Left renal cortex interstitium (tissue), 4 donors: ENCODE measurements at regions not wholly inside any gene's neighbourhood (a gene's known extent, or its start where the extent isn't known, plus 50 kb on each side); places are given as distances from the start of the nearest gene placed in this dataset.

Experiments
- DNase-seq, 4 donors: peaks; one replicate each; pipeline ENCODE4 v3.0.0-alpha.2; 2013; ENCODE audit warnings: low read depth in 4 of 4, low spot score in 2 of 4, missing footprints in 1 of 4

DNA sequence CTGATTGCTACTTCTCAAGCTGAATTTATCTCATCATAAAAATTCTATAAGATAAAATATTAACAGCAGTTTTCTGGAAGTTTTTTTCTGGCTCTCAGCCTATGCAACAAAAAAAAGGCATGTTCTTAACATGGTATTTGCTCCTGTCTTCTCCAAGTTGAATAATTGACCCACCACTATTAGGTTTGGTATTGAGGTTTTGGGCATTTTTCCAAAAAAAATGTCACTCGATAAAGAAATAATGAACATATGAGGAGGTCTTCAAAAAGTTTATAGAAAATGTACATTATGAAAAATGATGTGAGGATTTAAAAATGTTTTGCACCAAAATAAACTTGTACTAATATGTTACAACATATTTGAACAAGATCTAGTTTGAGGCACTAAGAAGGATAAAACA lies 808.6 kb upstream of the RAG2 start:
- no peak for DNase-seq

DNA sequence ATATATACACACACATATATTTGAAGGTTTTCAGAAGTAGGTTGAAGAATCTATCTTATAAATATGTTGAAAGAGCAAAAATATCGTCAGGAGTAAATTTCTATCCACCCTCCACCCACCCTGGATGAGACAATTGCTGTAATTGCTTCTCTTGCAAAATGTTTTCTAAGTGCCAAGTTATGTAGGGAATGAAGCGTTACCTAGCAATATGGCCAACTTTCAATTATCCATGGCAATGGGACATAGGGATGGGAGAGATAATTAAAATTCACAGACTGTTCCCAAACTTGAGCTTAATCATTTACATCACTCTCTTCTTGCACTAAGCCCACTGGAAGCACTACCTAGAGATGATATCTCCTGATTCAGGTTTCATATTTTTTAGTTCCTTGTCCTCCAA lies 806.2 kb upstream of the RAG2 start:
- DNase-seq, result no peak

DNA sequence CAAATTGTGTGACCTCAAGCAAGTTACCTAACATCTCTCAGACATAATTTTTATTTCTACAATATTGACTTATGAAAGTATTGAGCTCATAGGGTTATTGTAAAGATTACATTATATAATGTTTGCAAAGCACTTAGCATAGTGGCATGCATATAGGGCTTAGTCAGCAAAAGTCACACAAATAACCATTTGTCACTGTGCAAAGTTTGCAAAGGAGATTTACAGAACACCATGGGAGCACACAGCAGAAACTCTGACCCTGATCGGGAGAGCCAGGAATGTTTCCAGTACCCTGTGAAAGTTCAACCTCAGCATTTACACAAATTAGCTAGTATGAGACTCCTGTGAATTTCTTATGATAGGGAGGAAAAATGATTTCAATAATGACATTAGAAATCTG lies 804.6 kb upstream of the RAG2 start:
- no peak for DNase-seq

DNA sequence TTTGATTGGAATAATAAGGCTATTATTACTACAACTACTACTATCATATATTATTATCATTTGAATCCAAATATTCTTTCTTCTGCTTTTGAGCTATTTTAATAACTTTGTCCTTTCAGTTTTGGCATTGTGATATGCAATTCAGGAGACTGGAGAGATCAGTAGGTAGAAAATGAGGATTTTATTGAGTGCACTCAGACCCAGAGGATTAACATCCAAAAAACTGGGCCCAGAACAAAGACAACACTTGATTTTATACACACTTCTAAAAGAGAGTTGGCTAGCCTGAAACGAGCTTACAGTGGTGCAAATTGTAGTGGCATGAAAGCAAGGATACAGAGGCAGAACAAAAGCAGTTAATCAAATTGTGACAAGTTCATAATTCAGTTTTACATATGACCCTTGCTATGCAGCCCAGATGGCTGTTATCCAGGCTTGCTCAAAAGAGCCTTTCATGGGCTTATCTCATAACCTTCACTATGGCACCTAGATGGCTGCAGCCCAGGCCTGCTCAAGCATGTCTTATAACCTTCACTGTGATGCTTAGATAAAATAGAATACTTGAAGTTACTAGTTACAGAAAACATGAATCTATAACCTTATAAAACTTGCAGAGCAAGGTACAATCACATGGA lies 796.3 kb upstream of the RAG2 start:
- DNase-seq, result no peak

DNA sequence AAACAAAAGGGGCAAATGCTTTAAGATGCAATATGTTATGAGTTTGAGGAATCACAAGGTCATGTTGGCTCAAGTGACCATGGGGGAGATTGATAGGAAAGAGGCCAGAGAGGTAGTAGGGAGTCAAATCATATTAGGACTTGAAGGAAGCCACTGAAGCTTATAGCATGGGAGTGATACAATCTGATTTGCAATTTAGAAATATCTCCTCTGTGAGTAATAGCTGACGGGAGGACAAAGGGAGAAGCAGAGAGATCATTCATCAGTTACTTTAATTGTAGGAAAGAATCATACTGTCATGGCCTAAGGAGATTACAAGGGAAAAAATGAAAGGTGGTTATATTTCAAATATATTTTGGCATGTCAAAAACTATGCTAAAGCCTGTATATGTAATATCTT lies 793.6 kb upstream of the RAG2 start:
- DNase-seq, result no peak

DNA sequence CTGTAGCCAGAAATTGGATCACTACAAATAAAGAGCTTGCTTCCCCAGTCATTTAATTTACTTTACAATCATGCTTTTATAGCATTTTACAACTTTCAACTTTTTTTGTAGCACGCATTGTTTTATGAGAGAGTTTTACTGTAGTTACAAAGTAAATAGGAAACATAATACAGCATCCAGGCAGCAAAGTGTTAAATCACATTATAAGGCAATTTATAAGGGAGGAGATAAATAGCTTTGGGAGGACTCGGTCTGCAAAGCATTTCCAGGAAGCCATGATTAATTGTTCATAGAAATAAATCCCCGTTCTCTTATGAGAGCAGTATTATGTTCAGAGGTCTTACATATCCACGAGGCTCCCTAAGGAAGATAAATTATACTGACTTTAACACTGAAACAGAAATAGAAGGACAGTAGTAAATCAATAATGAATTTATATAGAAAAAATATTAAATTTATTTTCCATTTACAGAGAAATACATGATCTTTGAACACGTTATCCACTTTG lies 792.6 kb upstream of the RAG2 start:
- DNase-seq, result peak in 2 of 4 donors; percentile 37 to 39

DNA sequence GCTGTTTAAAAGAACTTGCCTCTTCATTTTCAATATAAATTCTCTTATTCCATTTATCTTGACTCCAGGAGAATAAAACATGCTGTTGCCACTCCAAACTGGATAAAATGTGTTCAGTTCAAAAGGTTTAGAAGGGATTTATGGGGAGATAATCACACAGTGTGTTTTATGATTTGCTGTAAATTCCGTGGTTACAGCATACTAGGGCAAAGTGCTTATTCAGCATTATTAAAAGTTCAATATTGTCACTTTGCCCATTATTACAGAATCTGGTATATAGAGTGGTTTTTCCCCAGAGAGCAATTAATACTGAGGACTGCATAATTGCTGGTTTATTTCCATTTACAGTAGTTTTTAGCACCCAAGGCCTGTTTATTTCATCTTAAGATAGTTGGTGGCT lies 780.9 kb upstream of the RAG2 start:
- no peak for DNase-seq

DNA sequence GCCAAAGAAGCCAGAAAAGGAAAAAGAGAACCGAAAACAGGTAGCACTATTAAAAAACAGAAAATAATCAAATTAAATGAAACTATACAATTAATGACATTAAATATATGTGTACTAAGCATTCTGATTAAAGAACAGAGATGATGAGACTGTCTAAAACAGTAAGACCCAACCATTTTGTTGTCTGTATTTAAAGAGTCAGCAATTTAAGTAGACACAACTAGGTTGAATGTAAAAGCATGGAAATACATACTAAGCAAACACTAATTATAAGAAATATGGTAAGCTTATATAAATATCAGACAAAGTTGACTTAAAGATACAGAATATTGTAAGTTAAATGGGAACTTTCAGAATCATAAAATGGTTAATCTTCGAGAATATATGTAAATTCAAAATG lies 774.6 kb upstream of the RAG2 start:
- DNase-seq, result no peak

DNA sequence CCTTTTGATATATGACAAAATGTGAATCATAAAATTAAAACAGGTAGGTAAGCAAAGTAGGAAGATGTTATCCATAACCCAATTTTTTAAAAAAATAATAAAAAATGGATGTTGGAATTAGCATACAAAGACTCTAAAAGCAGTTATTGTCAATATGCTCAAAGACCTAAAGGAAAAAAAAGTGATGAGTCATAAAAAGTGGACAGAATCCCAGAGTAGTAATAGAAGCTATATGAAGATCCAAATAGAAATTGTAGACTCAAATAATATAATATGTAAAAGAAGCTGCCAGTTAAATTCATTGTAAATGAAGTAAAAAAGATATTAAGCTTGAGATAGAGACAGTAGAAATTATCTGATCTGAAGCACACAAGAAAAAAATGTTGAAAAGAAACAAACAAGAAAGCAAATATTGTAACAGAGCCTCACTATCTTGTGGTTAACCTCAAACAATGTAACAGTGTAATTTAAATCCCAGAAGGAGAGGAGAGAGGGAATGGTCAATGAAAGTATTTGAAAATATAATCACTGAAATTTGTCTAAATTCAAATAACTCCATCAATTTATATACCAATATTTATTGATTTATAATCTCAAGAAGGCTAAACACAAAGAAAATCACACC lies 773.4 kb upstream of the RAG2 start:
- no peak for DNase-seq

DNA sequence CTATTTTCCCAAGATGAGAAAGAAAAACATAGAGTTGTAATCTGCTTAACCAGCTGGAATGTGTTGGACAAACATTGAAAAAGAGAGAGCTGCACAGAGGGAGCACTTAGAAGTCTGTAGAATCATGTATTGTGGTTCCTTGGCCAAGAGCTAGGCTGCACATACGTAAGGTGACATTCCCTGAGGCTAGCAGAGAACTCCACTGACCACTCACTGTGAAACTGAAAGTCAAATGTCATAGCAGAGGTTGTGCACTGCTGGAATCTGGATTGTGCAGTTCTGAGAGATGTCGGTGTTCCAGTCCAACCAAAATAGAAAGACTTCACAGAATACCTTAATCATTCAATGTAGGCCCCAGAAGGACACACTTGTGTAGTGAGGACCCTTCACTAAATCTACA lies 772.8 kb upstream of the RAG2 start:
- DNase-seq, result no peak

DNA sequence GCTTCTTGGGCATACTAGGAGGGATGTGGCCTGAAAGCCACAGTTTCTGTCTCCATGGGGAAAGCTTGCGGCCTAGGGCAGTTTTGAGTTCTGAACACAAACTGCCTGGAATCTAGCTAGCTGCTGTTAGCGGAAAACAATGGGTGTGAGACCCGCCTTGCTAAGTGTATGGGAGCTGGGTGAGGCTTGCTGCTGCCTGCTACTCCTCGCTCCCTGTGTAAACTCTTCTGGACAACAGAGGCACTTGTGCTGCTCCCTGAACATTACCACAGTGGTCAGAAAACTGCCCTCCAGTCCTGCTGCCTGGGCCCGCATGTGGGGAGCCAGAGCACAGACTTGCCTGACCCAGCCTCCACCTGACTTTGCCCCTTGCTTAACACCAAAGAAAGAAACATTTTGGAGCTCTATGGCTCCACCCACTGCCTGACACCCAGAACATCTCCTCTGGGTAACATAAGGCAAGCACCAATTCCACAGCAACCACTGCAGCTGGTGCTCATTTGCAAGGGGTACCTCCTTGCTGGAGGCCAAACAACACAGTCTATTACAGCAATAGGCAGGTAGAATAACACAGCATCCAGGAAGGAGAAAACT lies 766.3 kb upstream of the RAG2 start:
- DNase-seq, result no peak

DNA sequence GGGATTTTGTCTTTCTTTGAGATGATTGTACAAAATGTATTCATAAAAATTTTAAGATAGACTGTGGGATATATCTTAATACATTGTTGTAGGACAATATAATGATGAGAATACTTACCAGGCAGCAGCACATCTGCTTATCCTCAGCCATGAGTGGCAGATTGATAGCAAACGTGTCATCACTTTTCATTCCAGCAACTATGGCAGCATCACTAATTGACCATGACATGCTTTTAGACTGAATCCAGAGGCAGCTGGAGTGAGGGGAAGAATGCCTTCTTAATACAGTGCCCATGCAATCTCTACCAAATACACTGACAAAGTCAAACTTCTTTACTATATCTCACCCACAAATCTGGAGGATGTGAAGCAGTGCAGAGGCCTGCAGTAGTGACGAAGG lies 755.2 kb upstream of the RAG2 start:
- no peak for DNase-seq

DNA sequence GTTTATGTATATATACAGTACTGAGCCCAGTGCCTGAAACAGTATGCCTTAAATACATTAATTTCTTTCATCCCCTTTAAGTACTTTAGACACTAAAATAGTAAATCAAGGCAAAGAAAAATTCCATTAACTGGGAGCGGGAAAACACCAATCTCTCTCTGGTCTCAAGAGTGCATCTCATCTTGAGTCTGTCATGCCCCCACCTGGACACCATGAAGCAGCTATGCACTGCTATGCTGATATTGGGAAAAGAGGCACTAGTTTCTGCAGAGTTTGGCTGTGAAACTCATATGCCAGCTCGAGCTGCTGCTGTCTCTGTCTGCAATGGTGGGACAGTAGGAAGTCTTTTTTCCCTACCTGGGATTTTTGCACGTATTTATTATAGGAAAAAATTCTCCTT lies 754.4 kb upstream of the RAG2 start:
- DNase-seq, result no peak

DNA sequence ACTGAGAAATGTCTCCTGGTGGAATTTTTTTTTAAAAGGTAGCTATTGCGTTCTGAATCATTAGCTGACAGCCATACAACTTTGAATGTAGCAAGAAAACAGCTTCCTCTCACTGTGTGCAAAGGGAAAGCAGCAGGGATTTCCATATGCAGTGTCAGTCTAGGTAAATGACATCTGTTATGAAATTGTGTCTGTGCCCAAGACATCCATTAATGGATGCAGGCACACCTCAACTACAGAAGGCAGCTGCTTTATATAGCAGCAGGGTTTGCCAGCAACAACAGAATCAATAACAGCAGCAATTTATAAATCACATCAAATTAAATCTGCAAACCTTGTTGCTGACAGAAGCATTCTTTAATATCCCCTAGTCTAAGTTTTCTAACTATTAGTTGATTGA lies 745.3 kb upstream of the RAG2 start:
- DNase-seq, result no peak

DNA sequence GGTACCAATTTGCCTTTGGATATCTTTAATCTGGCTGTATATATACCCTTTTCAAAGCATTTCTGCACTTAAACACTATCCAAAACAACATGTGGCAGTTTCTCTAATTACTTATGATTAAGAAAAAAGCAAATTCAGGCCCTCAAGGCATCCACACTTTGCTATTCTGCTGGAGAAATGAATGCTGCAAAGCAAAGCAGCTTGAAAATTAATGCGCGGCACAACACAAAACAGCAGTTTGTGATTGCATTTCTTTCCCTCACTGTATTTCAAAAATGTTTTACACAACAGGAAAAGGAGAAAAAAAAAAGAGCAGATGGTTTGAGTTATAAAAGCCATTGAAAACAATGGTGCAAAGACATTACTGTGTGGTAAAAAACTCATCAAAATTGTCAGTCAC lies 738.4 kb upstream of the RAG2 start:
- DNase-seq, result no peak

DNA sequence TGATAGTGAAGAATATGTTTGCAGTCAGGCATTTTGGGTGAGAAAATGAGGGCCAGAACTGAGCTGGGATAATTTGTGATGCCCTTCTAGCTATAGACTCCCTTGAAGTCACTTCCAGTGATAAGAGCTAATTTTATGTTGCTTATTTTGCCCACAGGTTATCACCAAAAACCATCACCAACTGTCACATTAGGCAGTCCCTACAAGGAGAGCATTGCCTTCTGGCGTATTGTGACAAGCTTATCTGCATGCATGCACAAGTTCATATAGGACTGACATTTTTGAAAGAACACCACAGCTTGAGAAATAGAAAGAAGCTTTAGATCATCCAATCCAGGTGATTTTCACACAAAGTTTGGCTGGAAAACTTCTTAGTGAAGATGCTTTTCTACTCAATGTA lies 735.3 kb upstream of the RAG2 start:
- no peak for DNase-seq

DNA sequence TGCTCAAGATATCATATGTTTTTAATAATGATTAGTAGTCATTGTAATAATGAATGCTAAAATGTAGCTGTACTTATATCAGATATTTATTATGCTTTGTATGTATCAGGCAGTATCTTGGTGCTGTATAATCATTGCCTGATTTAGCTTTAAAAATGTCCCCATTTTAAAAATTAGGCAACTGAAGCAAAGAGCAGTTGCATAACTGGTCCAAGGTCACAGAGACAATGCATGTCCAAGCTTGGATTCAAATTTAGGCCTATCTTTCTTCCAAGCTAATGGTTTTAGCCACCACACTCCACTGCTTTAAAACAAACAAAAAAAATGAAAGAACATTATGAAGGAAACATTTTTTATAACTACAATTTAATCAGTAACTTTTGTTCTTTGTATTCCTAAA lies 725.8 kb upstream of the RAG2 start:
- no peak for DNase-seq

DNA sequence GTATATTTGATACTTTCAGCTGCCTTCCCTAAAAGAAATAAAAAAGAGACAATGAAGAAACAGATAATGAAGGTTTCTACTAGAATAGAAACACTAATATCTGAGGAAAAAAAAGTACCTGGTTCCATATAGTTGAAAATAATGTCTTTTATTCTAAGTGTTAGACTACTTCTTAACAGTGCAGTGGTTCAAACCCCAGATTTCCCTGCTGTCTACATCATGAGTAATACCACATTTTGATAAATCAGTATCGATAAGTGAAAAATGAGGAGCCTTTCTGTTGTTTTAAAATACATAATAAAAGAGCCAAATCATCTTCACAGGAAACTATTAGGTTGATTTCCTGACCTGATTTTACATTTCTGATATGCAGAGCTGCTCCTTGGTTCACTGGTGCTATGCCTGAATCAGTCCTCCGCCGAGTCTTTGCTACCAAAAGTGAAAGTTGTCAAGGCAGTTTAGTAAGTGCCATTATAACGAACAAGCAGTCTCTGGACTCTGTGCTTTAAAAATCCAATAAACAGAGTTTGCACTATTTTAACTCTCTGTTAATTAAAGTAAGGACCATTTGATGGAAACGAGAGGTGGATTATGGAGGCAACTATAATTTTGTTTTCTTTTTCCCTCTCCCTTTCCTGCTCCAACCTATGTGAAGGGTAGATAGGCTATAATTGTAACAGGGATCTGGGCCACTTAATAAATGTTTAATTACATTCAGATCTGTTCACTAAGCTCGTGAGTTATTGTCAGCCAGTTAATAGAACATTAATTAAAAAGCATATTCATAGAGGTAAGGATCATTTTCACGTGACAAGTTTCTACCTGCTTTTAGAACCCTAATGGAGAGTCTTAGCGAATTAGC lies 724.5 kb upstream of the RAG2 start:
- DNase-seq, result no peak

DNA sequence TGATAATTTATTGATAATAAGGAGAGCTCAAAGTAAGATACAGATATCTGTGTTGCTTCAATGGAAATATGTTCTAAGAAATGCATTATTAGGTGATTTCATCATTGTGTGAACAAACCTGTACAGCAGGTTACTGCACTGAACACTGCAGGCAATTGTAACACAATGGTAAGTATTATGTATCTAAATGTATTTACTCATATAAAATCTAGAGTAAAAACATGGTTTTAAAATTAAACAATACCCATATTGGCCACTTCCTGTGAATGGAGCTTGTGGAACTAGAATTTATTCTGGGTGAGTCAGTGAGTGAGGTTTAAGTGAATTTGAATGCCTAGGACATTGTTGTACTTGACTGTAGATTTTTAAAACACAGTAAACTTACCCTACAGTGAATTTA lies 722.9 kb upstream of the RAG2 start:
- no peak for DNase-seq

DNA sequence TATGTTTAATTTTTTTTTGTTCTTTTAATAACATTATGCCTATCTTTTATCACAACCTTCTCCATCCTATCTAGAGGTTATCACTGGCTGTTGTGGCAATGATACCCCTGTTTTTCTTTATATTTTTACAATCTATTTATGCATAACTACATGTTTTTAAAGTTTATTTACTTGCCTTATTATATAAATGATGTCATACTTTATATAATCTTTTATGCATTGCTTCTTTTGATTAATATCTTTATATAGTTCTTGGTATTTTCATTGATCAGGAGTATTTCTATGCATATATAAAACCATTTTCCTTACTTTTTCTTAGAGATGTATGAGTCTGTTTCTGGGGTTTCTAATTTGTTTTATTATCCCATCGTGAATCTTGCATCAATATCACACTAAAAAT lies 719.8 kb upstream of the RAG2 start:
- no peak for DNase-seq

DNA sequence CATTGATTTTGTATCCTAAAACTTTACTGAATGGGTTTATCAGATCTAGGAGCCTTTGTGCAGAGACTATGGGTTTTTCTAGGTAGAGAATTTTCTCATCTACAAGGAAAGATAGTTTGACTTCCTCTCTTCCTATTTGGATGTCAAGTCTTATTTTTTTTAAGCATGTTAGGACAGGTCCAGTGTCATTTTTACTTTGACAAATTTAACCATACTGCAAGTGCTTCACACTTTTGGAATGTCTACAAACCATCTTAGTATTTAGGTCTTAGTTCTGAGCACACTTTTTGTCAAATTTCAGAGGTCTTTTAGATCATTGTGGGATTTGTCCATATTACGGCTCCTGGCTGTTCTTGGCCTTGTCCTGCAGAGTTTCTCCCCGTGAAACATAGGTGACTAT lies 715.2 kb upstream of the RAG2 start:
- no peak for DNase-seq
